HG03196 (cell line): ENCODE measurements at regions not wholly inside any gene's neighbourhood (a gene's known extent, or its start where the extent isn't known, plus 50 kb on each side); places are given as distances from the start of the nearest gene placed in this dataset.

Source experiments
- ATAC-seq: cut with Tn5 transposase; IDR thresholded peaks from one replicate; pipeline ENCODE4 v1.9.1; 2021; ENCODE audit not compliant: unreplicated experiment

DNA sequence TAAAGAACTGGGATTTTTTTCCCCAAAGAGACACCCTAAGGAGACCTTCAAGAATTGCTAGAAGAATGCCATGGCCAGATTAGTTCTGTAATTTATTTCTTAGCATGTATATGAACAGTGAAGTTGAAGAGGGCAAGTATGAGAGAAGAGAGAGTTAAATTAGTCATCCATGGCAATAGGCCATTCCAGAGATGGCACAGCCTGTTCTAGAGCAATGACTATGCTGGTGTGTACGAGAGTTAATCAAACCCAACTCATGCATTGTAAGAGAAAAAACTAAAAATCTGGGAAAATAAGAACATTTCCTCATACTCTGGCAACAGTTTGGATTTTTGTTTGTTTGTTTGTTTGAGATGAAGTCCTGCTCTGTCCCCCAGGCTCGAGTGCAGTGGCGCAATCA, 112.1 kb upstream of the PIK3C3 start:
- no peak for ATAC-seq

DNA sequence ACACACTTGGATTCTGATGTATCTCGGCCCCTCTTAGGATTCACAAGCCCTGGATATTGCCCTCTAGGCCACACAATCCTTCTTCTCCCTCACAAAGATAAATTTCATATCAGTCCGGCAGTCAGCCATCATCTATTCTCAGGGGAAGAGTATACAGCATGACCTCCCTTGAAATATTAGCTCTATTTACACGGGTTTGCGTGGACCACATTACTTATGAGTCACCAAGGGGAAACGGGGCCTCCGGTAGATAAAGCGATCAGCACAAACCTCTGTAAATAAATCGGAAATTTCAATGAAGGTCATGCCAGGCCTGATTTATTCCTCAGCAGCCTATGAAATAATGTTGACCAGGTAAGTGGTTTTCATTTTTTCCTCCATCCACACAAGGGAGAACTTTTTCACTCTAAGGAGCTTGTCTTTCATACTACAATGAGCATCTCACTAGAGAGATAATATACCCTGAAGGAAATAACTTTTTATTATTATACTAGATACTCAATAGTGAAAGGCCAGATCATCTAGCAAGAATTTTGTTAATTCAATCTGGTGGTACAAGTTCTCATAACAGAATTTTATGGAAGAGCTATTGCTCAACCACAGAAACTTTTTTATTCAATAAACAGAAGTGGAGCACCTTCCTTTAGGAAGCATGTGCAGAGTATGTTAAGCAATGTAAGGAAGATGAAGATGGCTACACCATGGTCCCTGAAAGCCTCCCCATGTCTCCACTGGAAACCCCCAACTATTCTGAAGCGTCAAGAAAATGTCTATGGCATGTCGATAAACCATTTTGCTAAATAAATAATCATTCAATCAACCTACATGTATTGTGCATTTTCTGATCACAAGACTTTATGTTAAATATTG, 125.2 kb upstream of the PIK3C3 start:
- ATAC-seq: no peak

DNA sequence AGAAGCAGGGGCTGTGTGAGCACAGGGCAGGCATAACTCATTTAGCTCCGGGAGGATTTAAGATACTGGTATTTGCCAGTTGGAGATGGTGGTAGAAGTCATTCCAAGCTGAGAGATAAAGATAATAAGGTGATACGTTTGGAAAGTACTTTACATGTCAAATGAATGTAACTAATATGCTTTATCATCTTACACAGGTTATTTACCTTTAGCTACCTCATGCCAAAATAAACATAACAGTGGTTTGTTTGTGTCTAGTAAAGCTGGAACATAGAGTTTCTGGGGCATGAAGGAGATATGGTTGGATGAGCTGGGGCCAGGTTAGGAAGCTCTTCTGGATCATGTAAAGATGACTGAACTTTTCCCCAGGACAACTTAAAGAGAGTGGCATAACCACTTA, 126.9 kb upstream of the PIK3C3 start:
- ATAC-seq: no peak

DNA sequence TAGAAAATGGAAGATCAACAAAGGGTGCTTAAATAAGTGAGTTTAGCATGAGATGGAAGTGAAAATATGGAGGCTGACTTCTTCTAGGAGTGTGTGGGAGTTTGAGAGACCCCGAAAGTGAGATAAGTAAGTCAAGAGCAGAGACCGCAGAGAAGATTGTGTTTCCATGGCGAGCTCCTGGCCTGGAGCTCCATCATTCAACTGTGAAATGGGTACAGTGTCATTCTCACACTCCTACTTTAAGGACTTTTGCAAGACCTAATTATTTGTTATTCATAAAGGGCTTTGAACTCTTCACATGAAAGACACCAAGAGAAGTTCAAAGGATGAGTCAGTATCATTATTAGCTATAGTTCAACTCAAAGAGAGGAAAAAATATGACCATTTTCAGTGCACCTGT, 134.2 kb upstream of the PIK3C3 start:
- ATAC-seq: no peak

DNA sequence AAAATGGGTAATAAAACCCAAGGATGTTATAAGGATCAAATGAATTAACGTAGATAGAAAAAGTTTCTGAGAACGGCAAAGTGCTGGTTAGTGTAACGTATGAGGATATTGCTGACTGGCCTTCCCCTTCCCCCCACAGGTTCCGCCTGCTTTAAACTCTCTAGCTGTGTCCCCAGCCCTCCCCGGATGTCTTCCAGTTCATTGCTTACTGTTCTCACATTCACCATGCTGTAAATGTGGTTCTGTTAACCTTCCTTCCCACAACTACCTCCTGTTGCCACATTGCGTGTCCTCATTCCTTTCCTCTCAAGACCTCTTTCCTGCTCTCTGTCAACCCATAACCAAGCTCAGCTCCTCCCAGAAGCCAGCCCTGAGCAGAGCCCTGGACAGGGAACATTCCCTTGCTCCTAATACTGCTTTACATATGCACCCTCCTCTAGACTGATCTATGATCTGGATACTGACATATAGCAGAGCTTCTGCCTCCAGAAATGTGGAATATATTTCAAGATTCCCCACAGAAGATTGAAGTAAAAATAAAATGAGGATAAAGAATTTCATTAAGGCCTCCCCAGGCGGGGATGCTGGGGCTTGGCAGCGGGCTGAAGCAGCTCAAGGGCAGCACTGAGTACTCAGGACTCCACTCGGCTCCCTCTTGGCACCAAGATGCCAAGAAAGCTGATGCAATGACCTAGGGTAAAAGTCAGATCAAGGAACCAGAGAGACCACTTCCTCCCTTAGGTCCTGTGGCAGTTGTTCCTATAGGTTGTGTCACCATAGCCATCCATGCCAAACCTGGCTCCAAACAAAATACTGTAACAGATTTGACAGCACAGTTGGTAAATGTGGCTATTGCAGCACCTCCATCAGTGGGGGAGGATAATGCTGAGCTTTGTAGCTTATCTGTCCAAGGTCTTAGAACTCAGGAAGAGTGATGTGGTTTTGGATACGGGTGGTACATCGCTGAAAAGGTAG, 136.4 kb upstream of the PIK3C3 start:
- no peak for ATAC-seq

DNA sequence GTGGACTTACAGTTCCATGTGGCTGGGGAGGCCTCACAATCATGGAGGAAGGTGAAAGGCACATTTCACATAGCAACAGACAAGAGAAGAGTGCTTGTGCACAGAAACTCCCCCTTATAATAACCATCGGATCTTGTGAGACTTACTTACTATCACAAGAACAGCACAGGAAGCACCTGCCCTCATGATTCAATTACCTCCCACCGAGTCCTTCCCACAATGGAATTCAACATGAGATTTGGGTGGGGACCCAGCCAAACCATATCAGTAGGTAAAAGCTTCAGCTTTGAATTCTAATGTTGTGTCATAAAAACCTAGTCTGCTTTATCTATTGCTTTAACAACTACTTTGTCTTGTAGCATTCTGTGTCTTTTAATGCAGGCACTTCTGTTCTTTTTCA, 140.4 kb upstream of the PIK3C3 start:
- ATAC-seq: no peak

DNA sequence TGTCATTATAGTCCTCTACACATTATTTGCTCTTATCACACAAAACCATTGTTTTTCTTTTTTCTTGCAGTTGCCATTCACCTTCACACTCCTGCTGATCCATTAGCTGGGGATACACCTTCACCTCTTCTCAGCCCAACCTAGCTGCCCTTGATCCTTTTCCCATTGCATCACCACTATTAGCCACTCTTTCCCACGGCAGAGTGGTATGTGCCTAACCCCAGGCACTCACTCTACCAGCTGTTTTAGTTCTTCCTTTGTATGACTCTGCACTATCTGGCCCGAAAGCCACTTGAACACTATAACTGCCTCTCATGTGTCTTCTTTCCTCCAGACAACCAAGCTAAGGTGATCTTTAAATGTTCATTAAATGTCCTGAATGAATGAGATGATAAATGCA, 145.4 kb upstream of the PIK3C3 start:
- no peak for ATAC-seq

DNA sequence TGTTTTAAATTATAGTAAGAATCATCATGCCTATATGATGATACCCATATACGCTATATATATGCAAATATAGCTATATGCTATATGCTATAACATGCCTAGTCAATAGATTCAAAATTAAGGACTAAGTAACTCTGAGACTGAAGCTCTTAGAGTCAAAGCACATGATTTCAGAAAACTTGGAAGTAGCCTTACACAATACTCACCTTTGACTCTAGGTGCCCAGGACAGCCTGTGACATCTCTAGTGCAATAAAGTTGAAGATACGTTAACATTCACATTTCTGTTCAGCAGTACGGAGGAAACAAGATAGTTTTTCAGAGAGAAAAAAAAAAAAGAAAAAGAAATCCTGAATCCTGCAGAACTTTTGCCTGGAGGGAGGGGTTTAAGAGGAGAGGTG, 149.7 kb upstream of the PIK3C3 start:
- ATAC-seq: no peak

DNA sequence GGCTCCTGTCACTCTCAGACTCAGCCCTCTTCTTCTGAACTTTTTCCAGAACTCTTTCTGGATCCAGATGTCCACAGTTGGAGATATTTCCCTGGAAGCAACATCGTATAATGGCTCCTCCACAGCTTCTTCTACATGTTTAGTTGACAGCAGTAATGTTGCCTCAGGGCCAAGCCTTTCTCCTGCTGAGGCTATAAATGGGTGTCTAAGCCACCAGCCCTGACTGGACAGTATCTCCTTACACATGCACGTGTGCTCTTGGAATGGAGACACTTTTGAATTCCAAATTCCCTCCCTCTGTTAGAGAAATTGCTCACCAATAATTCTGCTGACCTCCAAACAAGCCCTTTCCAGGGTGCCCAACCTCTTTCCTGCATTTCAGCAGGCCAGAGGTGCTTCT, 156.2 kb upstream of the PIK3C3 start:
- no peak for ATAC-seq

DNA sequence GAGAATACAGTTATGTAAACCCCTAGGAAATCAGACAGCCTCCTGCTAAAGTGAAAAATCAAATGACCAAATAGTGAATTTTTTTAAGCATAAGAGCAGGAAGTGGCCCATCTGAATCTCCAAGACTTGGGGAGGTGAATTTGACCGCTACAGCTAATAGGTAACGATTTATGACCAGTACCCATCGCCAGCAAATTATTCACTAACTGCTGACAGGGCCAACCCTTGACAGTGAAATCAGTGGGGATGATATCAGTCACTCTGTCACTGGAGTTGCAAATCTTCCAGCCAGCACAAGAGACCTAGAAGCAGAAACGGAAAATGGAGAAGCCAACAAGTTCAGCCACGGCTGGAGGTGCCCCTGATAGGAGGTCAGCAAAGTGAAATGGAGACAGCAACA, 164.3 kb upstream of the PIK3C3 start:
- ATAC-seq: no peak

DNA sequence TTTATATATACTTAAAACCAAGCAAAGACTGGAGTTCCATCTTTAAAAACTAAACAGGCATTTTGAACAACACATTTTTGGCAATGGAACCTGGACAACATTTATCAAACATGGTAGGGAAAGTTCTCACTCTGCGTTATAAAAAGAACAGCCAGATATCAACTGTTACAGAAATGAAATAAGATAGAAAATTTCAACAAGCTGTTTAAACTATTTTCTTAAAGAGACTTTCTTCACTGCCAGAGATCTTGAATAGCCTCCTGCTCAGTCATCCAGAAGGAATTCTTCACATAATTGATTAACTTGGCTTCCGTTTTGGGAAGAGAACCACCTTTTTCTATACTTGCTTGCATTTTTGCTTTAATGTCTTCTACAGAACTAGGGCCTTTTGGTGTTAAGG, 166.0 kb upstream of the PIK3C3 start:
- no peak for ATAC-seq

DNA sequence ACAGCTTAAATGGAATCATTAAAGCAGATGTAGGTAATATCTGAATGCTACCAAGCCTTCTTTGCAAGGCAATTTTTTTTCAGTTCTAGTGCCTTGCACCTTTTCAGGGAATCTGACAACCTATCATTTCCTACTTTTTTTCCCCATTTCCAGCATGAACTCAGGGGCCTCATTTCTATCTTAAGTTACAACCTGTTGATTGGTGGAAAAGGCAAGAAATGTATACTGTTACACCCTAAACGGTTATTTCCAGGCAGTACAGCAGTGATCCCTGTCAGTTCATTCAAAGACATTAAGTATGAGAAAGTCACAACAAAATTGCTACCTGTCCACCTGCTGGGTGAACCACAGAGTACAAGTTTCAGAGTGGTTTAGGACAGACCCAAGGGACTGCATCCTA, 171.2 kb upstream of the PIK3C3 start:
- ATAC-seq: no peak

DNA sequence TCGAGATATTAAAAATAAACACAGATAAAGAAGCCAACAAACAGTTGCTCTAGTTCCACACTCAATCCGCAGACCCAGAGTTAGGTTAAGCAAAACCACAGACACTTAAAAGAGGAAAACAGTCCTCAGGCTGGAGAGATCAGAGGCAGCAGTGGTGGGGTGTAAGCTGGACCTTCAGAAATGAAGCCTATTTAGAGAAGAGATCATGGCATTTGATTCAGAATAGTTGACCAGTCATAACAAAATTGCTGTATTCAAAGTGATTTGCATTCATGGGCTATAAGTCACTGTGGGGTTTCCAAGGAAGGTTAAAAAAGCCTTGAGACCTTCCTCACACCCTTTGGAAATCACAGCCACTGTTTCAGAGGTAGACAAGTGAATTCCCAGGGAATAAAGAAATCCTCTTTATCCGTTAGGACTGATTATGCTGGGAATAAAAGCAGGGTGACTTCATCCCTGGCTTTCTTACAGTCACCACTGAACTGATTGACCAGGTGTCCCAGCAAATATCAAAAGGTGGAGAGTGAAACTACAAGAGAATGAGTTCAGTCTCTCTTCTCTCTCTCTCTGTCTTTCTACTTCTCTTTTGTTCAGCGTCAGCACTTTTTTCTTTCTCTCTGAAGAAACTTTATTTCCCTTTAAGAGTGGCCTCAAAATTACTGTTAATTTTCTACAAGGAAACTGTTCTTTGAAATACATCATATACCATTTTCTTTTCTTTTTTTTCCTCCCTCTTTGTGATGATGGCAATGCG, 171.8 kb upstream of the PIK3C3 start:
- no peak for ATAC-seq

DNA sequence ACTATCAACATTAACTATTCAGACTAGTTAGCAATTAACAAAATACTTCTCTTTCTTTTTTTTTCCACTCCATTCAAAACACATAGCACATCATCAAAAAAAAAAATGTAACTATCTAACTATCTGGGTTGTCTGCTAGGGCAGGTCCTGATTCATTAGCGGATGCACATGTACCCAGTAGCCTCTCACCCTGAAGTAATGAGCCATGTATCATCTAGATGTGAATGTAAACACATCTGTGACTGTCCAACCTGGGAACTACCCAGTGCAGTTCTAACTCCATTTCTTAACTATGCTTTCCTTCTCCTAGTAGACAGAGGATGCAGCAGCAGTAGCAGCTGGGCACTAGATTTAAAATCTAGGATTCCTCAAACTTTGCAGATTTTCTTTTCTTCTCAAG, 183.1 kb upstream of the PIK3C3 start:
- no peak for ATAC-seq

DNA sequence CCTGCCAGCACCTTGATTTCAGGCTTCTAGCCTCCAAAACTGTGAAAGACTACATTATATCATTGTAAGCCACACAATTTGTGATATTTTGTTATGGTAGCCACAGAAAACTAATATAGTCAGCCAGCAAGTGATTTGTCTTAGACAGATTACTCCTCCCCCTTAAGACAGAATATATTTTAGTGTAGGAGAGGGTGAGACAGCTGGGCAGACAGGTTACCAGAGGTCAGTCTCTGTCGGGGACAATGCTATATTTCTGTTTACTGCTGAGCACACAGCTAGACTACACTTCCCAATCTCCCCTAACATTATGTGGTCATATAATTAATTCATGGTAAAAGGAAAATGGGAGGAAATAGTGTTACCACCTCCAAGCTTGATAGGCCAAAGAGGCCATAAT, 185.8 kb upstream of the PIK3C3 start:
- no peak for ATAC-seq

DNA sequence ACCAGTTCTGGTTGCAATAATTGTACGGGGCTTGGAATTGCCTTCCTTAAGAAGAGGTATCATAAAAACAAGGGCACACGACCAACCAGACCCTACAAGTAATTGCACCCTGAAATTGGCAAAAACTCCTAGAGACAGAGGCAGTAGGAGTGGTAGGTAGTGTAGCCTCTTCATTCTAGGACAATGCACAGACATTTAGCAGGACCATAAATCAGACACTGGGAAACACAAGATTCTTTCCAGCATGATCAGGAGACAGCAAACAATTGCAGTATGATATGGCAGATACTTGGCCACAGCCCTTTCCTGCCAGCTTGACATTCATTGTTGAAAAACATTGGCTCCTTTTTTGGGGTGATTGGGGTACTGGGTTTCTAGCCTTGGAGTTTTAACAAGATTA, 186.6 kb upstream of the PIK3C3 start:
- ATAC-seq: no peak

DNA sequence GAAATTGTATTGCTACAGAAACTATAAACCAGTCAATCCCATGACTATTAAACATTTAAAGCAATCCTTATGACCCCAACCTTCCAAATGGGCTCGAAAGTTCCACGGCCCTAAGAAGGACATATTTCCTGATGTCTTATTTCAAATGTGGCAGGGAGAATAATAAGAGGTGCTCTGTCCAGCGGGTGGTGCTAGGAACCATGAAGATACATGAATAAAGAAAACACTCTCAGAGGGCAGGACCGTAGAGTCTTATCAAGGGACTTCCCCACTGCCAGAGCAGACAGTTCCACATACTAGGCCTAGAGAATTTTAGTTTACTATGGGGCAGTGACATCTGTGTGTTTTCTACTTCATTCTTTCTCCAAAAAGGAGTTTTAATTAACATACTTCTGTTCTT, 187.1 kb upstream of the PIK3C3 start:
- ATAC-seq: no peak

DNA sequence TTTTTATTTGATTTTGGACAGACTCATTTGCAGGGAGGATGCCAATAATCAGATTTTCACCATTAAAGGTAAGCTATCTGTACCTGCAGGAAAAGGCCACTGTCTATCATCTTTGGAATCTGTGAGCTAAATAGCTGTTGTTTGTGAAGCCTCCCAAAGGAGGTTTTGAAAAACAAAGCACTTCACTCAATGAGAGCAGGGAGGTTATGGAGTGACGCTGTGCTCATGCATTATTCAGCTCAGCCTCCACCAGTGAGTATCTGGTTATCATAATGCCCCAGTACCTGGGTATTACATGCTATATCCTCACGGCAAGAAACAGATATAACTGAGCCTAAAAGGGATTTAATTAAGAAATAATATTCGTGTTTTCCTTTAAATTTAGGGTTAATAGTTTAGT, 189.6 kb upstream of the PIK3C3 start:
- no peak for ATAC-seq

DNA sequence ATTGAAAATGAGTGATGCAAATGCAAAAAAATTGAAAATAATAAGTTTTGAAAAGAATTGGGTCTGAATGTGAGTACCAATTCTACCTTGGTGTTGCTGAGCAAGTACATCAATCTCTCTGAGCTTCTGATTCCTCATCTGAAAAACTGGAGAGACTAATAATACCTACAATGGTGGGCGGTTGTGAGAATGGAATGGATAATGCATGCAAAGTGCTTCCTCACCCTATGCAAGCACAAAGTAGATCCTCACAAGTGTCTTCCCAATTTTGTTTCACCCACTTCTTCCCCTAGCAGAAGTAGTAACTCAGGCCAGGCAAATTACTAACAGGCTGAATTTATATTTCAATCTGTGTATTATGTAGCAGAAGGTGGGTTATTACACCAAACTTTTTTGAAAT, 191.7 kb upstream of the PIK3C3 start:
- ATAC-seq: no peak

DNA sequence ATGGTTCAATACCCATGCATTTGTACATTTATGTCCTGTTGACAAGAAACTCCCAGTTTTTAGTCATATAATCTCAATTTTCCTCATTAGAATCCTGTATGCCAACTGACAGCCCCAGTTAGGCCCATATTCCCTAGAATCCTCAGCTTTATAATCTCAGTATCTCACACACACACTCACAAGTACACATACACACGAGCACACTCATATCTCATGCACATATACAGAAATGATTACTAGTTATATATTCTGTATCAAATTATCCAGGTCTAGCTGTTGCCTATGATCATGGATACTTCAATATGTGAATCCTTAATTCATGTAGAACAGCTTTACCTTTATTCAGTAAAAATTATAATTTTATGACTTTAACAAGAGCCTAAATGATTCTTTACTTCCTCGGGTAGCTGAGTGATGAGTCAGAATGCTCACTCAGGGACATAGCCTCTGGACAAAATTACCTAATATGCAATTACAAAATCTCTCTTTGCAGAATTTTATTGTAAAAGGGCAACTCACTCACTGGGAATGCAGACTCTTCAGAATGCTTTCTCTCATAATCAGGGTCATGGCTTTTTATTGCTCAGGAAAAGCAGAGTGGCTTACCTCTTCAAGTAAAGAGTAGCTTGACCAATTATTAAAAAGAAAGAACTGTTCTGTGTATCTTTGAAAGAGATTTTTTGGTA, 193.6 kb upstream of the PIK3C3 start:
- no peak for ATAC-seq

DNA sequence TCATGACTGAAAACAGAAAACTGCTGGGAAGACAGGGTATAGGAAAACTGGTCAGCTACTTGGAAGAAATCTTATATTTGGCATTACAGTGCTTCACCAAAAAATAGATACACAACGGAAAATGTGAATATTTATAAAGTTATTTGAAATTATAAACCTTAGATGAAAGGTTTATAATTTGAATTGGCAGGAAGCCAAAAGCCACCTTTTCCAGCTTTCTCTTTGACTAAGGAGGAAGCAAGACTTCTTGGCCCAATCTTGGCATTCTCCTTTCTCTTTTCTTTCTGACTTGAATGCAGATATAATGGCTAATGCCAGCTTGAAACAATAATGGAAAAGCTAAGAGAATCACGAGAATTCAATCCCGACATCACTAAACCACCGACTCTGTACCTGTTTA, 196.5 kb upstream of the PIK3C3 start:
- no peak for ATAC-seq
